Tibial nerve (tissue), 4 donors: ENCODE measurements at regions not wholly inside any gene's neighbourhood (a gene's known extent, or its start where the extent isn't known, plus 50 kb on each side); places are given as distances from the start of the nearest gene placed in this dataset.

Source experiments
- DNase-seq, 2 donors: peaks; one replicate each; pipeline ENCODE4 v3.0.0-alpha.2; 2019; ENCODE audit warnings: low spot score in 2 of 2
- H3K27ac ChIP-seq, 4 donors: fragments of 200-600 bp; sonication (generic) in 3 of 4; one replicate each; pipeline ENCODE4 v1.5.1; 2017 to 2019; ENCODE audit warnings: mild to moderate bottlenecking in 1 of 4
- H3K27me3 ChIP-seq, 2 donors: fragments of 200-600 bp; sonication (generic) in 1 of 2; one replicate each; pipeline versions ENCODE4 v1.5.1 to v1.6.0; 2017 to 2019
- H3K36me3 ChIP-seq, 3 donors: fragments of 200-600 bp; sonication (generic); one replicate each; pipeline ENCODE4 v1.5.1; 2018 to 2019
- H3K4me1 ChIP-seq, 4 donors: fragments of 200-600 bp; sonication (generic) in 3 of 4; one replicate each; pipeline ENCODE4 v1.5.1; 2017 to 2019
- H3K4me3 ChIP-seq, 4 donors: fragments of 200-600 bp; sonication (generic) in 3 of 4; one replicate each; pipeline ENCODE4 v1.5.1; 2017 to 2019; ENCODE audit warnings: mild to moderate bottlenecking in 1 of 4, moderate library complexity in 1 of 4
- H3K9me3 ChIP-seq, 4 donors: fragments of 200-600 bp; sonication (generic) in 3 of 4; one replicate each; pipeline ENCODE4 v1.5.1; 2017 to 2019
- EP300 ChIP-seq, 2 donors: sonication (generic); formaldehyde crosslinking; IDR thresholded peaks; one replicate each; pipeline ENCODE4 v1.6.1; 2017; ENCODE audit warnings: antibody characterized with exemption in 2 of 2, mild to moderate bottlenecking in 1 of 2
- POLR2A ChIP-seq, 2 donors: fragments of 450-650 bp; IDR thresholded peaks; one replicate each; pipeline ENCODE4 v1.6.1; 2017; ENCODE audit warnings: antibody characterized with exemption in 2 of 2, mild to moderate bottlenecking in 2 of 2, moderate library complexity in 2 of 2
- WGBS, 2 donors: methylation state at CpG; one replicate each; pipeline ENCODE4 v1.1.5; 2018; 5-methylcytosine and 5-hydroxymethylcytosine counted together
- TF ChIP-seq, protein P1 (sequence below), 5 experiments: fragments of 200-600 bp in 3 of 5; fragments of 450-650 bp in 2 of 5; sonication (generic) in 3 of 5; IDR thresholded peaks; one replicate each; pipeline ENCODE4 v1.5.1; 2016 to 2019; ENCODE audit warnings: antibody characterized with exemption in 5 of 5, mild to moderate bottlenecking in 3 of 5, moderate library complexity in 2 of 5

DNA sequence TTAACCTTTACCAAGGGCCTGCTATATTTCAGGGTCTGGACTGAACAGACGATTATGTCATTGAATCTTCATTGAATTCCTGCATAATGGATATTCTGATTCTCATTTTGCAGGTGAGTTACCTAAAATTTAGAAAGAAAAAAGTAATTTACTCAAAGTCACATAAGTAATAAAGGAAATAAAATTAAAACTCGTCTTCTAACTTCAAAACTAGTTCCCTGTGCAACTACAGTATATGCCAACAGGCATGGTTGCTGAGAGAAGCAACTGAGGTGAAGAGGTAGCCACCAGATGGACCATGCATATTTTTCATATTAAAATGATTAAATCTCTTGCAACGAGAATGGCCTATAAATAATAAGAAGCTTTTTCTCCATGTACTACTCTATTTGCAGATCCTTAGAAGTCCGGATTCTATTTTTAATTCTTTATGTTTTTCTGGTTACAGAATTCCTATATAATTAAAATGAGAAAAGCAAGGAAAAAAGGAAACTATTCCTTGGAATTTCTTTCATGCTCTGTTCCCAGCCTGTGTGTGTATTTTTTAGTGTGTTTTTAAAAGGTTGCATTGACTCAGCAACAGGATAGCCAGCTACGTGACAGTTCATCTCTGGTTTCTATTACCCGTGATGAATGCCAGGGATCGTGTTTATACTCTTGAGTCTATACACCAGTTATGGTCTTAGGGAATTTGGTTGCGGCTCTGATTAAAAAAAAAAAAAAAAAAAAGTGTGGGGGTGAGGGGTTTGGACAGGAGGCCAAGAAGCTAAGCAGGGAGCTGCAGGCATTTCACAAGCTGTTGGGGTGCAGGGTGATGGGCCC, 186.8 kb downstream of the ETS1 start:
- 88 to 91% methylated on average over 8 of the region's 8 CpGs for WGBS, 2 donors
- H3K27me3 ChIP-seq, result no peaks in the 10 kb centered on the region
- H3K36me3 ChIP-seq, result no peaks in the 10 kb centered on the region
- peaks cover 0 to 3% (median 0%) of the 10 kb centered on the region in 4 donors for H3K4me1 ChIP-seq
- no peak overlapping the region for H3K4me3 ChIP-seq
- H3K27ac ChIP-seq, result no peak overlapping the region
- no peaks in the 10 kb centered on the region for H3K9me3 ChIP-seq
- TF ChIP-seq, protein P1, sequence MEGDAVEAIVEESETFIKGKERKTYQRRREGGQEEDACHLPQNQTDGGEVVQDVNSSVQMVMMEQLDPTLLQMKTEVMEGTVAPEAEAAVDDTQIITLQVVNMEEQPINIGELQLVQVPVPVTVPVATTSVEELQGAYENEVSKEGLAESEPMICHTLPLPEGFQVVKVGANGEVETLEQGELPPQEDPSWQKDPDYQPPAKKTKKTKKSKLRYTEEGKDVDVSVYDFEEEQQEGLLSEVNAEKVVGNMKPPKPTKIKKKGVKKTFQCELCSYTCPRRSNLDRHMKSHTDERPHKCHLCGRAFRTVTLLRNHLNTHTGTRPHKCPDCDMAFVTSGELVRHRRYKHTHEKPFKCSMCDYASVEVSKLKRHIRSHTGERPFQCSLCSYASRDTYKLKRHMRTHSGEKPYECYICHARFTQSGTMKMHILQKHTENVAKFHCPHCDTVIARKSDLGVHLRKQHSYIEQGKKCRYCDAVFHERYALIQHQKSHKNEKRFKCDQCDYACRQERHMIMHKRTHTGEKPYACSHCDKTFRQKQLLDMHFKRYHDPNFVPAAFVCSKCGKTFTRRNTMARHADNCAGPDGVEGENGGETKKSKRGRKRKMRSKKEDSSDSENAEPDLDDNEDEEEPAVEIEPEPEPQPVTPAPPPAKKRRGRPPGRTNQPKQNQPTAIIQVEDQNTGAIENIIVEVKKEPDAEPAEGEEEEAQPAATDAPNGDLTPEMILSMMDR (IDR thresholded peaks at IDR 0.05), result no peak
- TF ChIP-seq POLR2A (IDR thresholded peaks at IDR 0.05) (no peak), EP300 (IDR thresholded peaks at IDR 0.05) (no peak)
- no peak for DNase-seq

DNA sequence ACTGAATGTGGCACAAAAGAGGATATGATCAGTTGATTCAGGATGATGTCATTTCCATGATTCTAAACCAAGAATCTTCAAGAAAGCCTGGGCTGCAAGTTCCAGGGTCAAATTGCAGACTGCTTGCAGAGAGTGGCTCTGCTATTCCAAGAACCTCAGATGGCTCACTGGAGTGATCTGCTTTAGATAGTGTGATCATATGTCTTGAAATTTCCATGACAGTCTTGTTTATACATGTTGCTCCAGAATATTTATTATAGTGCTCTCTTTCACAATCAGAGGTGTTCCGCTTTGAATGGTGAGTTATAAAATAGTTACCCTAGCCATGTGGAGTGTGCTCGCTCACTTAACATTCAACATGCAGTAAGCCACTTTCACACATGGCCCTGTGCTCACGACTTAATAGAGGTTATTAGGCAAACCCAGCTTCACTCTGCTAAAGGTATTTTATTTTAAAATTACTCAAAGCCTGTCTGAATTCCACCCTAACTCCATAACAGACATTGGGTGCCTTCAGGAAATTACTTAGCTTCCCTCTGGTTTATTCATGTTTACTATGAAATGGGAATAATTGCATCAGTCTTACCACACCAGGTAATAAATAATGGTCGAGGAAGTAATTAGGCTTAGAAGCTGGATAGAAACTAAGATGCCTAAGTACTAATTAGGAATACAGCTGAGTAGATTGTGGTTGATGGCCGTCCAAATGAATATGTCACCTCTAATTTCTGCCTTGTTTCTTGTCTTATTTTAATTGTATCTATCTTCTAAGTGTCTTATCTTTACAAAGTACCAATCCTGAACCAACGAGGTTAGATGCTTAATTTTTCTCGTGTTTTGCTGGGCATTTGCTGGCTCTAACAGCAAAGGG, 187.9 kb downstream of the ETS1 start:
- 82 to 85% methylated on average over 7 of the region's 7 CpGs for WGBS, 2 donors
- TF ChIP-seq EP300 (IDR thresholded peaks at IDR 0.05), result no peak
- TF ChIP-seq, protein P1 (IDR thresholded peaks at IDR 0.05), result no peak
- TF ChIP-seq POLR2A (IDR thresholded peaks at IDR 0.05), result no peak
- no peak for DNase-seq
- Histone ChIP-seq H3K27ac (no peak overlapping the region), H3K4me3 (no peak overlapping the region), H3K27me3 (no peaks in the 10 kb centered on the region), H3K4me1 (peaks cover 0 to 2% (median 1%) of the 10 kb centered on the region in 4 donors), H3K9me3 (no peaks in the 10 kb centered on the region), H3K36me3 (no peaks in the 10 kb centered on the region)

DNA sequence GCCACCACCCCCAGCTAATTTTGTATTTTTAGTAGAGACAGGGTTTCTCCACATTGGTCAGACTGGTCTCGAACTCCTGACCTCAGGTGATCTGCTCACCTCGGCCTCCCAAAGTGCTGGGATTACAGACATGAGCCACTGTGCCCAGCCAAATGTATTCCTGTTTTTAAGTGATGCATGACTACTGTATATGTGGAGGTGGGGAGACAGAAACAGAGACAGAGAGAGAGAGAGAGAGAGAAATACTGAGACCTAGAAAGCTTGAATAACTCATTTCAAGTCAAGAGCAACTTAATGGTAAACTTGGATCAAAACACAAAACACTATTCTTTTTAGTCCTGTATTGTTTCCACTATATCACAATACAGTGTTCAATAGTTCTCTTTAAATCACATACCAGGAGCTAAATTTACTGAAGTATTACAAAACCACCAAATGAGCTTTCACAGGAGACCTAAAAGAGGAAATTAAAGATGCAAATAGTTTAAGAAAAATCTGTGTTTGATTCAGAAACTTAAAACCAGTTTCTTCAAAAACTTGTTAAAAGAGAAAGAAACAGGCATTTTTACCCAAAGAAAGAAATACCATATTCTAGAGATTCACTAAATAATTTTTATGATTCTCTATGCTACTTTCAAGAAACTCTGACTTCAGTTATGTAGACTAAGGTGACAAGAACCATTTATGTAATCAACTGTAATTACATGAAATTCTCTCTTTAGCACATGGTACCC, 188.7 kb downstream of the ETS1 start:
- Histone ChIP-seq H3K27ac (no peak overlapping the region), H3K36me3 (no peaks in the 10 kb centered on the region), H3K4me3 (no peak overlapping the region), H3K27me3 (no peaks in the 10 kb centered on the region), H3K4me1 (peaks cover 0 to 10% (median 3%) of the 10 kb centered on the region in 4 donors), H3K9me3 (no peaks in the 10 kb centered on the region)
- TF ChIP-seq, protein P1 (IDR thresholded peaks at IDR 0.05), result no peak
- no peak for TF ChIP-seq POLR2A (IDR thresholded peaks at IDR 0.05)
- no peak for TF ChIP-seq EP300 (IDR thresholded peaks at IDR 0.05)
- 94 to 100% methylated on average over 2 of the region's 2 CpGs for WGBS, 2 donors
- no peak for DNase-seq

DNA sequence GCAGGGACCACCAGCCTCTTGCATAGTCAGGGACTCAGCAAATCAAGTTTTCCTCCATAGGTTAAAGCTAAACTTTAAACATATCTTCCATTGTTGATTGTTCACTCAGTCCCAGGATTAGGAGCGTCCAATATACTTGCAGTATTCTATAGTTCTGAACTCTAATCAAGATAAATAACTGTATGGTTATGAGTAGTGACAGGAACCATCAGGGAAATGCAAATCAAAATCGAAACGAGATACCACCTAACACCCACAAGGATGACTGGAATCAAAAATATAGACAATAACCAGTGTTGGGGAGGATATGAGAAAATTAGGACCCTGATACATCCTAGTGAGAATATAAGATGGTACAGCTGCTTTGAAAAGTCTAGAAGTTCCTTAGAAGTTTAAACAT, 190.0 kb downstream of the ETS1 start:
- H3K4me3 ChIP-seq, result no peak overlapping the region
- H3K9me3 ChIP-seq, result no peaks in the 10 kb centered on the region
- 92 to 93% methylated on average over 3 of the region's 3 CpGs for WGBS, 2 donors
- DNase-seq, result no peak
- TF ChIP-seq POLR2A (IDR thresholded peaks at IDR 0.05), result no peak
- TF ChIP-seq, protein P1 (IDR thresholded peaks at IDR 0.05), result no peak
- no peak for TF ChIP-seq EP300 (IDR thresholded peaks at IDR 0.05)
- H3K27ac ChIP-seq, result no peak overlapping the region
- no peaks in the 10 kb centered on the region for H3K27me3 ChIP-seq
- no peaks in the 10 kb centered on the region for H3K36me3 ChIP-seq
- peaks cover 0 to 12% (median 3%) of the 10 kb centered on the region in 4 donors for H3K4me1 ChIP-seq
